ENCODE measurements at regions not wholly inside any gene's neighbourhood (a gene's known extent, or its start where the extent isn't known, plus 50 kb on each side); places are given as distances from the start of the nearest gene placed in this dataset.
A peak's percentile ranks its signal among the peaks of the same experiment; 100 is the strongest.
"Not testable (repeated sequence)": the region's sequence is repeated elsewhere in the genome, so short reads cannot be mapped to it uniquely, and the experiment has no call there.

DNA sequence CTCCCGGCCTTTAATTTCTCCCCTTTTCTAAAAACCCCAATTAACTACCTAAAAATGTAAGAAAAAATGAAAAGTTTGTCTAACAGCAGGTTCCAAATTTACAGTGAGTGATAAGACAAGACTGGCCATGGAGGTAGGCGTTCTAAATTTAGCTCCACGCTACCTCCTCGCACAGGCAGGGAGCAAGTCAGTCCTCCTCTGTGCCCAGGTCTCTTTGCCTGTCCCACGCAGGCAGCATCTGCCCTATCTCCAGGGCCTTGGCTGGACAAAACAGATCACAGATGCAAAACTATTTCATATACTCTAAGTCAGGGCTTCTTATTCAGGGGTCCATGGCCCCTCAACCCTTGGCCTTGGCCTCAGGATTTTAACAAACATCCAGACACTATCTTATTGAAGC, 98.0 kb upstream of the JARID2 start:
- Mint-ChIP-seq H3K36me3 (ENCODE audit: low read depth) (no peaks in the 10 kb centered on the region), H3K4me1 (peaks cover 12% of the 10 kb centered on the region), H3K27ac (no peak overlapping the region), H3K27me3 (peaks cover 21% of the 10 kb centered on the region), H3K4me3 (no peak overlapping the region)
- ATAC-seq (no peak), DNase-seq (no peak)
- H3K9me3 ChIP-seq (ENCODE audit: control insufficient read depth, low read length, poor library complexity, severe bottlenecking): no peaks in the 10 kb centered on the region

DNA sequence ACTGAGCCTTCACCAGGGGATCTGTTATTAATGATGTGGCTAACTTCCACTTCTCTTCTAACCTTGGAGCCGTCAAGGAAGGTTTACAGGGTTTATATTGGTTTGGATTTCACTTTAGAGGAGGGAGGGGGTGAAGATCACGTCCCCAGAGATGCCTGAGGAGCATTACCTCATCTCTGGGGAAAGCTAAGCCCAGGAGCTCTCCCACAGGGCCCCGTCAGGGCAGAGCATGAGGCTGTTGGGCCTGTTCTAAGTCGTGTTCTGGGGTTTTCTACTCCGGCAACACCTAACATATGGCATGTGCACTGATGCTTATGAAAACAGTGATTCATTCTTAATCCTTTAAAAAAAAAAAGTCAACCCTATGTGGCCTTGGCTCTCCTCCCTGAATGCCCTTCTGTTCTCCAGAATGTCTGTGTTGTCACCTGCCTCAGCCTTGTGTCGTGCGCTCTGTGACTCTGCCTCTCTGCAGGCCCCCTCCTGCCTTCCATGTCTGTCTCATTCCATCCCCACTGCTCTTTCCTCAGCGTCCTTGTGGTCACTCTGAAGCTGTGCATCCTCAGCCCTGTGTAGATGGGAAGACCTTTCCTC, 97.4 kb upstream of the JARID2 start:
- no peak for ATAC-seq
- Mint-ChIP-seq H3K36me3 (ENCODE audit: low read depth) (no peaks in the 10 kb centered on the region), H3K27ac (no peak overlapping the region)

DNA sequence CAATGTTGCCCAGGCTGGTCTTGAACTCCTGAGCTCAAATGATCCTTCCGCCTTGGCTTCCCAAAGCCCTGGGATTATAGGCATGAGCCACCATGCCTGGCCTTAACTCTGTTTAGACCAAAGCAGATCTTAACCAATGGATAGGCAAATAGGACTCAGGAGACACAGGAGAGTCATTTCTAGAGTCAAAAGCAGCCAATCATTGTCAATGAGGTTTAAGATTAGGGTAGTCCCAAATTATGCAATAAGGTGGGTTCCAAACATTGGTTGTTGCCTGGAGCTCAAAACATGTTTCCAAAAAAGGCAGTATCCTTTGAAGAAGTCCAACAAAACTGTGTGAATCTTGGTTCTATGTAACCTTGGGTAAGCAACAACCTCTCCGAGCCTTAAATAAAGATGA, 95.7 kb upstream of the JARID2 start:
- Mint-ChIP-seq H3K27me3 (peaks cover 13% of the 10 kb centered on the region), H3K4me3 (no peak overlapping the region), H3K27ac (no peak overlapping the region), H3K36me3 (ENCODE audit: low read depth) (no peaks in the 10 kb centered on the region), H3K4me1 (peaks cover 7% of the 10 kb centered on the region)
- no peaks in the 10 kb centered on the region for H3K9me3 ChIP-seq (ENCODE audit: control insufficient read depth, low read length, poor library complexity, severe bottlenecking)
- no peak for ATAC-seq
- DNase-seq: no peak

More for the DNA sequence above, 97.4 kb upstream of the JARID2 start:
- no peak for DNase-seq
- Mint-ChIP-seq H3K4me3 (no peak overlapping the region), H3K4me1 (peaks cover 11% of the 10 kb centered on the region), H3K27me3 (peaks cover 15% of the 10 kb centered on the region)
- H3K9me3 ChIP-seq (ENCODE audit: control insufficient read depth, low read length, poor library complexity, severe bottlenecking): no peaks in the 10 kb centered on the region

GRCh38 chr6:15152700-15153099, 93.2 kb upstream of the JARID2 start:
- H3K9me3 ChIP-seq (ENCODE audit: control insufficient read depth, low read length, poor library complexity, severe bottlenecking): no peaks in the 10 kb centered on the region
- DNase-seq (no peak), ATAC-seq (no peak)
- Mint-ChIP-seq H3K27me3 (peaks cover 13% of the 10 kb centered on the region), H3K27ac (no peak overlapping the region), H3K36me3 (ENCODE audit: low read depth) (no peaks in the 10 kb centered on the region), H3K4me1 (peaks cover 10% of the 10 kb centered on the region), H3K4me3 (no peak overlapping the region)

DNA sequence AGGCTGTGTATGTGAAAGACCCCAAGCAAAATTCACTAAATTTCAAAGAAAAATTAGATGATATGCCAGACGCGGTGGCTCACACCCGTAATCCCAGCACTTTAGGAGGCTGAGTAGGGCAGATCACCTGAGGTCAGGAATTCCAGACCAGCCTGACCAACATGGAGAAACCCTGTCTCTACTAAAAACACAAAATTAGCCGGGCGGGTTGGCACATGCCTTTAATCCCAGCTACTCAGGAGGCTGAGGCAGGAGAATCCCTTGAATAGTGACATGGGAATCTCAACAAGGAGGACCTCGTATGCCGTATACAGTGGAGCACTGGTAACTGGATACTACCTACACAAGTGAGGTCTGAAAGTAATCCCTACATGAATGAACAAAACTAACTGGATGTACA, 92.7 kb upstream of the JARID2 start:
- no peak overlapping the region for H3K27ac Mint-ChIP-seq
- H3K36me3 Mint-ChIP-seq (ENCODE audit: low read depth): no peaks in the 10 kb centered on the region
- H3K4me3 Mint-ChIP-seq: no peak overlapping the region
- peaks cover 10% of the 10 kb centered on the region for H3K4me1 Mint-ChIP-seq
- ATAC-seq (no peak), DNase-seq (no peak)
- peaks cover 13% of the 10 kb centered on the region for H3K27me3 Mint-ChIP-seq
- no peaks in the 10 kb centered on the region for H3K9me3 ChIP-seq (ENCODE audit: control insufficient read depth, low read length, poor library complexity, severe bottlenecking)

GRCh38 chr6:15157479-15157878, 88.4 kb upstream of the JARID2 start:
- ATAC-seq: no peak
- no peak for DNase-seq
- peaks cover 4% of the 10 kb centered on the region for H3K4me1 Mint-ChIP-seq
- no peaks in the 10 kb centered on the region for H3K36me3 Mint-ChIP-seq (ENCODE audit: low read depth)
- H3K9me3 ChIP-seq (ENCODE audit: control insufficient read depth, low read length, poor library complexity, severe bottlenecking): no peaks in the 10 kb centered on the region
- H3K4me3 Mint-ChIP-seq: no peak overlapping the region
- no peak overlapping the region for H3K27ac Mint-ChIP-seq
- H3K27me3 Mint-ChIP-seq: no peaks in the 10 kb centered on the region

GRCh38 chr6:15158821-15159619, 86.8 kb upstream of the JARID2 start:
- H3K9me3 ChIP-seq (ENCODE audit: control insufficient read depth, low read length, poor library complexity, severe bottlenecking): no peaks in the 10 kb centered on the region
- Mint-ChIP-seq H3K27ac (no peak overlapping the region), H3K27me3 (no peaks in the 10 kb centered on the region), H3K36me3 (ENCODE audit: low read depth) (no peaks in the 10 kb centered on the region), H3K4me3 (no peak overlapping the region), H3K4me1 (peaks cover 2% of the 10 kb centered on the region)
- no peak for DNase-seq
- no peak for ATAC-seq

DNA sequence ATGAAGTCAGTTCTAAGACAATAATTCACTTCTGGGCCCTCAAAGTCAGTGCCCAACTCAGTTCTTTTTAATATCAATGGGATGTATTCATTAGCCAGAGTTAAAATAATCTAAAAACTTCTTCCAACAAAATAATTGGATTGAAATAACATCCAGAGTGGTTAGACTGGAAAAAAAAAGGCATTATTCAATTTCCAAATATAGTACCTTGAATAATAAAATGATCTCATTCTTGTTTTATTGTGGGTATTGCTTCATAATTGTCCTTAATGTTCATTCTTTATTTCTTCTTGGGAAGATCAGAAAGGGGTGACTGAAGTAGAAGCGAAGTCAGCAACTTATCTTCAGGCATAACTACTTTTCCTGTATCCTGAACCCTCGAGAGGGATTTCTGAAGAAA, 85.1 kb upstream of the JARID2 start:
- ATAC-seq (no peak), DNase-seq (no peak)
- no peaks in the 10 kb centered on the region for H3K9me3 ChIP-seq (ENCODE audit: control insufficient read depth, low read length, poor library complexity, severe bottlenecking)
- no peaks in the 10 kb centered on the region for H3K36me3 Mint-ChIP-seq (ENCODE audit: low read depth)
- no peaks in the 10 kb centered on the region for H3K27me3 Mint-ChIP-seq
- H3K27ac Mint-ChIP-seq: no peak overlapping the region
- peaks cover 2% of the 10 kb centered on the region for H3K4me1 Mint-ChIP-seq
- no peak overlapping the region for H3K4me3 Mint-ChIP-seq

DNA sequence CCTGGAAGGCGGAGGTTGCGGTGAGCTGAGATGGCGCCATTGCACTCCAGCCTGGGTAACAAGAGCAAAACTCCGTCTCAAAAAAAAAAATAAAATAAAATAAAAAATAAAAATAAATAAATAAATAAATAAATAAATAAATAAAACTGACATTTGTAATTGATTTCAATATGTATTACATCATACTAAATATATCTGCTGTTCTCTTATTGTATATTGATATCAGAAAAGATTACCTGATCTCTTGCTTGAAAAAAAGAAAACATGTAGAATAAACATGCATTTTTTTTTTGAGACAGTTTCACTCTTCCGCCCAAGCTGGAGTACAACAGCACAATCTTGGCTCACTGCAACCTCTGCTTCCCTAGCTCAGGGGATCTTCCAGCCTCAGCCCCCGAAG, 81.0 kb upstream of the JARID2 start:
- H3K27me3 Mint-ChIP-seq; H3K4me3 Mint-ChIP-seq; H3K36me3 Mint-ChIP-seq (ENCODE audit: low read depth); DNase-seq; ATAC-seq; H3K9me3 ChIP-seq (ENCODE audit: control insufficient read depth, low read length, poor library complexity, severe bottlenecking); H3K27ac Mint-ChIP-seq; H3K4me1 Mint-ChIP-seq: not testable (repeated sequence)

- Mint-ChIP-seq H3K4me3 (no peak overlapping the region), H3K27ac (no peak overlapping the region), H3K27me3 (no peaks in the 10 kb centered on the region), H3K36me3 (ENCODE audit: low read depth) (no peaks in the 10 kb centered on the region), H3K4me1 (no peaks in the 10 kb centered on the region)
- H3K9me3 ChIP-seq (ENCODE audit: control insufficient read depth, low read length, poor library complexity, severe bottlenecking): no peaks in the 10 kb centered on the region
- ATAC-seq (no peak), DNase-seq (no peak)
Measured at GRCh38 chr6:15166121-15166520, 79.7 kb upstream of the JARID2 start.

DNA sequence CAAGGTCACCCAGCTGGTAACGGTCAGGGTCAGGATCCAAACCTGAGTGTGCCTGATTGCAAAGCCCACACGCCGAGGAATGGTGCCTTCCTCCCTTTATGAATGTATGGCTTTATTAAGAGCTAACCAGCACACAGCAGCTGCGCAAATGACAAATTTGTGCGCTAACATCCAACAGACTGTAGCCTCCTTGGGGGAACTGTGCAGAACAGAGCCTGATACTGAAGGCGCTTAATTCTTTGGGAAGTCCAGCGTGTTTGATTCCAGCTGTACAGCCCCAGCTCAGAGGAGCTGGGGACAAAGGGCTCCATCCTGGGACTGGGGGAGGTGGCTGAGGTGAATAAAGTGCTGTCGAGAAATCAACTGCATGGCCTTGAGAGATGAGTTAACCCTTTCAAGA, 75.7 kb upstream of the JARID2 start:
- H3K27me3 Mint-ChIP-seq: no peaks in the 10 kb centered on the region

GRCh38 chr6:15171026-15171425, 74.8 kb upstream of the JARID2 start:
- H3K27ac Mint-ChIP-seq: no peak overlapping the region
- no peaks in the 10 kb centered on the region for H3K4me1 Mint-ChIP-seq
- no peak for ATAC-seq
- no peak for DNase-seq
- no peaks in the 10 kb centered on the region for H3K9me3 ChIP-seq (ENCODE audit: control insufficient read depth, low read length, poor library complexity, severe bottlenecking)
- no peak overlapping the region for H3K4me3 Mint-ChIP-seq
- H3K36me3 Mint-ChIP-seq (ENCODE audit: low read depth): no peaks in the 10 kb centered on the region
- H3K27me3 Mint-ChIP-seq: no peaks in the 10 kb centered on the region

More for the DNA sequence above, 75.7 kb upstream of the JARID2 start:
- Mint-ChIP-seq H3K4me3 (no peak overlapping the region), H3K27ac (no peak overlapping the region), H3K36me3 (ENCODE audit: low read depth) (no peaks in the 10 kb centered on the region), H3K4me1 (no peaks in the 10 kb centered on the region)
- DNase-seq (no peak), ATAC-seq (no peak)
- no peaks in the 10 kb centered on the region for H3K9me3 ChIP-seq (ENCODE audit: control insufficient read depth, low read length, poor library complexity, severe bottlenecking)

- no peak for DNase-seq
- no peaks in the 10 kb centered on the region for H3K9me3 ChIP-seq (ENCODE audit: control insufficient read depth, low read length, poor library complexity, severe bottlenecking)
- Mint-ChIP-seq H3K36me3 (ENCODE audit: low read depth) (no peaks in the 10 kb centered on the region), H3K4me1 (no peaks in the 10 kb centered on the region), H3K27me3 (no peaks in the 10 kb centered on the region), H3K27ac (no peak overlapping the region), H3K4me3 (no peak overlapping the region)
- no peak for ATAC-seq
Measured at GRCh38 chr6:15176816-15177370, 69.0 kb upstream of the JARID2 start.

DNA sequence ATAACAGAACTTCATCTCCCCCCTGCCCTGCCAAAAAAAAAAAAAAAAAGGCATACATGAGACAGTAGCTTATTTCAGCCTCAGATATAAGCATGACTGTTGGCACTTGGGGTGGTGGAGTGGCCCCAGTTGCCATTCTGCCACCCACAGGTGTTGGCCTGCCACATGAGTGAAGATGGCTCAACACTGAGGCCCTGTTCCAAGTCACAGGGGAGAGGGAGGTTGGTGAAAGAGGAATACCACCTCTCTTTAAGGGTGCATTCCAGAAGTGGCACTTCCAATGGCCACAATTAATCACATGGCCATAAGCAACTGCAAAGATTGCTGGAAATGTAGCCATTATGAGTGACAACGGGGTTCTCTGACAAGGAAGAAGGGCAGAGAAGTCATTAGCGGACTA, 61.9 kb upstream of the JARID2 start:
- Mint-ChIP-seq H3K4me1 (peaks cover 10% of the 10 kb centered on the region), H3K4me3 (no peak overlapping the region), H3K27me3 (no peaks in the 10 kb centered on the region), H3K36me3 (ENCODE audit: low read depth) (no peaks in the 10 kb centered on the region), H3K27ac (peak overlapping the region; percentile 12)
- no peak for ATAC-seq
- no peaks in the 10 kb centered on the region for H3K9me3 ChIP-seq (ENCODE audit: control insufficient read depth, low read length, poor library complexity, severe bottlenecking)
- no peak for DNase-seq
